Superior temporal gyrus (tissue), 1 donor: ENCODE measurements at regions not wholly inside any gene's neighbourhood (a gene's known extent, or its start where the extent isn't known, plus 50 kb on each side); places are given as distances from the start of the nearest gene placed in this dataset.

Source experiments
- DNase-seq: peaks from one replicate; pipeline ENCODE4 v3.0.0-alpha.2; 2016; ENCODE audit errors: extremely low spot score

GRCh38 chr5:60336491-60336890 is 363.5 kb downstream of the DEPDC1B start:
- no peak for DNase-seq

GRCh38 chr5:60335913-60336312 is 364.1 kb downstream of the DEPDC1B start:
- DNase-seq = no peak

GRCh38 chr5:60334281-60334713 is 365.7 kb downstream of the DEPDC1B start:
- no peak for DNase-seq

- DNase-seq = no peak
These were observed 366.9 kb downstream of the DEPDC1B start for GRCh38 chr5:60333005-60333571.

- DNase-seq = no peak
These were observed 367.5 kb downstream of the DEPDC1B start for GRCh38 chr5:60332244-60333004.

- no peak for DNase-seq
These were observed 369.7 kb downstream of the DEPDC1B start for GRCh38 chr5:60330236-60330635.

GRCh38 chr5:60325870-60326269 is 374.1 kb downstream of the DEPDC1B start:
- DNase-seq = no peak

GRCh38 chr5:60323596-60323995 is 376.4 kb downstream of the DEPDC1B start:
- no peak for DNase-seq

GRCh38 chr5:60312098-60312497 is 387.9 kb downstream of the DEPDC1B start:
- no peak for DNase-seq

GRCh38 chr5:60299944-60300343 is 400.0 kb downstream of the DEPDC1B start:
- no peak for DNase-seq

- DNase-seq = peak; percentile 55
These were observed 402.3 kb downstream of the DEPDC1B start for GRCh38 chr5:60297658-60298057.

GRCh38 chr5:60295423-60295822 is 401.9 kb upstream of the PDE4D start:
- no peak for DNase-seq

GRCh38 chr5:60293518-60293917 is 400.0 kb upstream of the PDE4D start:
- DNase-seq = no peak

GRCh38 chr5:60287174-60287771 is 393.7 kb upstream of the PDE4D start:
- peak; percentile 69 for DNase-seq

- DNase-seq = no peak
These were observed 392.4 kb upstream of the PDE4D start for GRCh38 chr5:60285910-60286309.

GRCh38 chr5:60280943-60281342 is 387.4 kb upstream of the PDE4D start:
- no peak for DNase-seq

- no peak for DNase-seq
These were observed 384.4 kb upstream of the PDE4D start for GRCh38 chr5:60277941-60278340.

- DNase-seq = no peak
These were observed 381.2 kb upstream of the PDE4D start for GRCh38 chr5:60274747-60275146.

GRCh38 chr5:60271517-60271916 is 378.0 kb upstream of the PDE4D start:
- no peak for DNase-seq

GRCh38 chr5:60267907-60268306 is 374.4 kb upstream of the PDE4D start:
- DNase-seq = no peak

- DNase-seq = no peak
These were observed 369.8 kb upstream of the PDE4D start for GRCh38 chr5:60263346-60263745.

- DNase-seq = no peak
These were observed 369.2 kb upstream of the PDE4D start for GRCh38 chr5:60262576-60263295.
